ENCODE measurements at regions not wholly inside any gene's neighbourhood (a gene's known extent, or its start where the extent isn't known, plus 50 kb on each side); places are given as distances from the start of the nearest gene placed in this dataset.
"Not testable (repeated sequence)": the region's sequence is repeated elsewhere in the genome, so short reads cannot be mapped to it uniquely, and the experiment has no call there.

DNA sequence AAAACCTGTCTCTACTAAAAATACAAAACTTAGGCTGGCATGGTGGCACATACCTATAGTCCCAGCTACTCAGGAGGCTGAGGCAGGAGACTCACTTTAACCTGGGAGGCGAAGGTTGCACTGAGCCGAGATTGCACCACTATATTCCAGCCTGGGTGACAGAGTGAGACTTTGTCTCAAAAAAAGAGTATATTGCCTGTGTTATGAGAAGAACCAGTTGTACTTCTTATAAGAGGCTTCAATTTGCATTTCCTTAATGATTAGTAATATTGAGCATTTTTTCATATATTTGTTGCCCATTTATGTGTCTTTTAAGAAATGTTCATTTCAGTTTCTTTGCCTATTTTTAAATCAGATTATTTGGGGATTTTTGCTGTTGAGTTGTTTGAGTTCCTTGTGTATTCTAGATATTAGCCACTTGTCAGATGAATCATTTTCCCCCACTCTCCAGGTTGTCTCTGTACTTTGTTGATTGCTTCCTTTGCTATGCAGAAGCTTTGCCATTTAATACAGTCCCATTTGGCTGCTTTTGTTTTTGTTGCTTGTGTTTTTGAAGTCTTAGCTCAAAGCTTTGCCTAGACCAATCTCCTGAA is 75.8 kb upstream of the LRPPRC start:
- H3K4me1 ChIP-seq (ENCODE audit: low read depth, poor library complexity, severe bottlenecking) = no peaks in the 10 kb centered on the region
- H3K4me3 ChIP-seq (IDR thresholded peaks at IDR 0.05; ENCODE audit: insufficient read depth, low read depth, low read length) = no peak overlapping the region
- H3K9ac ChIP-seq = no peak overlapping the region
- no peak overlapping the region for H3K4me2 ChIP-seq
- no peak overlapping the region for H3K27ac ChIP-seq
- H3K36me3 ChIP-seq (ENCODE audit: insufficient read depth) = no peaks in the 10 kb centered on the region
- H2AFZ ChIP-seq (ENCODE audit: low read depth) = no peak overlapping the region
- H3K79me2 ChIP-seq (ENCODE audit: insufficient read depth, low read depth) = no peaks in the 10 kb centered on the region
- no peaks in the 10 kb centered on the region for H4K20me1 ChIP-seq (ENCODE audit: insufficient read depth)
- H3K27me3 ChIP-seq (ENCODE audit: insufficient read depth, low read depth) = no peaks in the 10 kb centered on the region
- TF ChIP-seq, protein P1, sequence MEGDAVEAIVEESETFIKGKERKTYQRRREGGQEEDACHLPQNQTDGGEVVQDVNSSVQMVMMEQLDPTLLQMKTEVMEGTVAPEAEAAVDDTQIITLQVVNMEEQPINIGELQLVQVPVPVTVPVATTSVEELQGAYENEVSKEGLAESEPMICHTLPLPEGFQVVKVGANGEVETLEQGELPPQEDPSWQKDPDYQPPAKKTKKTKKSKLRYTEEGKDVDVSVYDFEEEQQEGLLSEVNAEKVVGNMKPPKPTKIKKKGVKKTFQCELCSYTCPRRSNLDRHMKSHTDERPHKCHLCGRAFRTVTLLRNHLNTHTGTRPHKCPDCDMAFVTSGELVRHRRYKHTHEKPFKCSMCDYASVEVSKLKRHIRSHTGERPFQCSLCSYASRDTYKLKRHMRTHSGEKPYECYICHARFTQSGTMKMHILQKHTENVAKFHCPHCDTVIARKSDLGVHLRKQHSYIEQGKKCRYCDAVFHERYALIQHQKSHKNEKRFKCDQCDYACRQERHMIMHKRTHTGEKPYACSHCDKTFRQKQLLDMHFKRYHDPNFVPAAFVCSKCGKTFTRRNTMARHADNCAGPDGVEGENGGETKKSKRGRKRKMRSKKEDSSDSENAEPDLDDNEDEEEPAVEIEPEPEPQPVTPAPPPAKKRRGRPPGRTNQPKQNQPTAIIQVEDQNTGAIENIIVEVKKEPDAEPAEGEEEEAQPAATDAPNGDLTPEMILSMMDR (conservative IDR thresholded peaks at IDR 0.05; ENCODE audit: low read depth, low read length) = no peak

DNA sequence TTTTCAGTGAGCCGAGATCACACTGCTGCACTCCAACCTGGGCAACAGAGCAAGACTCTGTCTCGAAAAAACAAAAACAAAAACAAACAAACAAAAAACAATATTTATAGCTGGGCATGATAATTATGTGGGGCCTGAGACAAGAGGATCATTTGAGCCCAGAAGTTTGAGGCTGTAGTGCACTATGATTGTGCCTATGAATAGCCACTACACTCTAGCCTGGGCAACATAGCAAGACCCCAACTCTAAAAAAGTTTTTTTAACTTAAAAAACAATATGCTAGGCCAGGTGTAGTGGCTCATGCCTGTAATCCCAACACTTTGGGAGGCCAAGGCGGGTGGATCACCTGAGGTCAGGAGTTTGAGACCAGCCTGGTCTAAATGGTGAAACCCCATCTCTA is 77.9 kb upstream of the LRPPRC start:
- H2AFZ ChIP-seq (ENCODE audit: low read depth); H3K79me2 ChIP-seq (ENCODE audit: insufficient read depth, low read depth); H3K4me3 ChIP-seq (IDR thresholded peaks at IDR 0.05; ENCODE audit: insufficient read depth, low read depth, low read length); H4K20me1 ChIP-seq (ENCODE audit: insufficient read depth); H3K9ac ChIP-seq; H3K4me2 ChIP-seq; H3K4me1 ChIP-seq (ENCODE audit: low read depth, poor library complexity, severe bottlenecking); H3K36me3 ChIP-seq (ENCODE audit: insufficient read depth); H3K27ac ChIP-seq; H3K27me3 ChIP-seq (ENCODE audit: insufficient read depth, low read depth): not testable (repeated sequence)

DNA sequence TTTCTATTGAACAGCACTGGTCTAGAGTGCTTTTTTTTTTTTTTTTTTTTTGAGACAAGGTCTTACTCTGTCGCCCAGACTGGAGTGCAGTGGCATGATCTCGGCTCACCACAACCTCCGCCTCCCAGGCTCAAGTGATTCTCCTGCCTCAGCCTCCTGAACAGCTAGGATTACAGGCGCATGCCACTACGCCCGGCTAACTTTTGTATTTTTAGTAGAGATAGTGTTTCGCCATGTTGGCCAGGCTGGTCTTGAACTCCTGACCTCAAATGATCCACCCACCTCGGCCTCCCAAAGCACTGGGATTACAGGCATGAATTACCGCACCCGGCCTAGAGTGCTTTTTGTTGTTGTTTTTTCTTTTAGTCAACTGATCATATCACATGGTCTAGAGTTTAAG is 79.0 kb upstream of the LRPPRC start:
- H3K4me2 ChIP-seq; H3K4me3 ChIP-seq (IDR thresholded peaks at IDR 0.05; ENCODE audit: insufficient read depth, low read depth, low read length); H3K4me1 ChIP-seq (ENCODE audit: low read depth, poor library complexity, severe bottlenecking); H3K27me3 ChIP-seq (ENCODE audit: insufficient read depth, low read depth); H3K27ac ChIP-seq; H3K79me2 ChIP-seq (ENCODE audit: insufficient read depth, low read depth); H4K20me1 ChIP-seq (ENCODE audit: insufficient read depth); H3K36me3 ChIP-seq (ENCODE audit: insufficient read depth); H3K9ac ChIP-seq; H2AFZ ChIP-seq (ENCODE audit: low read depth): not testable (repeated sequence)

DNA sequence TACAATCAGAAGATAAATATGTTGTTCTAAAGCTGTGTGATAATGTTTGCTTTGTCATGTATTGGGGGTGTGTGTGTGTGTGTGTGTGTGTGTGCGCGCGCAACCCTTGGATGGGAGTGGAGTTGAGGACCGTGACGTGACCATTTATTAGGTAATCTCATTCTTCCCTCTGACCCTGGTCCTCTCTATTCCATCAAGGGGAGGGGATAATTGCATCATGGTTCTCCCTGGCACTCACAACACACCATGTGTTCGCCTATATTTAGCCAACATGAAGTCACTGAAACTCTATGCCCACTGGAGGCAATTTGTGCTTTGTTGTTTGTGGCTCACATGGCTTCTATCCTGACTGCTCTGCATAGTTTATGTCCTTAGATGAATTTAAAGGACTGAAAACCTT is 79.8 kb upstream of the LRPPRC start:
- Histone ChIP-seq H3K9ac (no peak overlapping the region), H3K4me1 (ENCODE audit: low read depth, poor library complexity, severe bottlenecking) (no peaks in the 10 kb centered on the region), H3K4me2 (no peak overlapping the region), H4K20me1 (ENCODE audit: insufficient read depth) (no peaks in the 10 kb centered on the region), H3K79me2 (ENCODE audit: insufficient read depth, low read depth) (no peaks in the 10 kb centered on the region), H3K27ac (no peak overlapping the region), H3K36me3 (ENCODE audit: insufficient read depth) (no peaks in the 10 kb centered on the region), H2AFZ (ENCODE audit: low read depth) (no peak overlapping the region), H3K4me3 (IDR thresholded peaks at IDR 0.05; ENCODE audit: insufficient read depth, low read depth, low read length) (no peak overlapping the region), H3K27me3 (ENCODE audit: insufficient read depth, low read depth) (no peaks in the 10 kb centered on the region)
- TF ChIP-seq, protein P1 (conservative IDR thresholded peaks at IDR 0.05; ENCODE audit: low read depth, low read length) = no peak

DNA sequence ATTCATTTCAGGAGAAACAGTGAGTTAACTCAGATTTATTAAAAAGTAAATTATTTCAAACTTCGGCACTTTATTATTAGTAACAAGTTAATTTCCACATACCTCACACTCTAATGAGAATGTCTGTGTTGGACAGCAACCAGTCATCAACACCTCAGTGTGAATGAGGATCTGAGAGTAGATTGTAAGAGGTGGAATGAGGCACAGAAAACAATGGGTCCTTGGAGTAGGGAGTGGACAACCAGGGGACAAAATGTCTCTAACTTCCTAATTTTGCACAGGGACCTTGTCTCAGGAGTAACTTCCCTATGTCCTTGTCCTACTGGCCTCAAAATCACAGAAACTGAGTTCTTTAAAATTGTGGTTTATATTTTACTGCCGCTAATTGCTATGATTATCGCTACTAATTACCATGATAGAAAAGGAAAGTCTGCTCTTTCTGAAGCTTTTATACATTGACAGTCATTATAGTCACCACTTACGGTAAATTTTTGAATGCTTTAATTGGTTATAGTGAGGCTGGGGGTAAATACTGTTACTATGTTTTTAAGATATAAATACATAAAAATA is 82.2 kb upstream of the LRPPRC start:
- no peak overlapping the region for H3K4me3 ChIP-seq (IDR thresholded peaks at IDR 0.05; ENCODE audit: insufficient read depth, low read depth, low read length)
- H2AFZ ChIP-seq (ENCODE audit: low read depth) = no peak overlapping the region
- TF ChIP-seq, protein P1 (conservative IDR thresholded peaks at IDR 0.05; ENCODE audit: low read depth, low read length) = no peak
- no peaks in the 10 kb centered on the region for H3K79me2 ChIP-seq (ENCODE audit: insufficient read depth, low read depth)
- H3K9ac ChIP-seq = no peak overlapping the region
- H4K20me1 ChIP-seq (ENCODE audit: insufficient read depth) = no peaks in the 10 kb centered on the region
- no peaks in the 10 kb centered on the region for H3K36me3 ChIP-seq (ENCODE audit: insufficient read depth)
- H3K27me3 ChIP-seq (ENCODE audit: insufficient read depth, low read depth) = no peaks in the 10 kb centered on the region
- no peak overlapping the region for H3K4me2 ChIP-seq
- H3K4me1 ChIP-seq (ENCODE audit: low read depth, poor library complexity, severe bottlenecking) = no peaks in the 10 kb centered on the region
- H3K27ac ChIP-seq = no peak overlapping the region

Data from KMS-11 (cell line).